B cell (primary cell): ENCODE measurements at regions not wholly inside any gene's neighbourhood (a gene's known extent, or its start where the extent isn't known, plus 50 kb on each side); places are given as distances from the start of the nearest gene placed in this dataset.

Source experiments
- ATAC-seq: fragments of 200-7000 bp; cut with Tn5 transposase; one replicate; pipeline ENCODE4 v1.10.0; 2021; ENCODE audit warnings: low read depth, mild to moderate bottlenecking, moderate number of reproducible peaks, moderate library complexity
- CTCF ChIA-PET: fragments of 350-600 bp; sonication (Branson Sonifier 250); formaldehyde crosslinking; loops from one replicate; lab custom pipeline; 2021; ENCODE audit warnings: antibody characterized with exemption, inconsistent platforms; lab: Charles Lee
- POLR2A ChIA-PET: fragments of 350-600 bp; sonication (Branson Sonifier 250); formaldehyde crosslinking; loops from one replicate; lab custom pipeline; 2021; ENCODE audit warnings: antibody characterized with exemption; lab: Charles Lee
- DNase-seq: peaks from one replicate; pipeline ENCODE4 v3.0.0; 2013
- H2AFZ ChIP-seq: 2 replicates; pipeline ENCODE4 v1.6.1; 2012; ENCODE audit warnings: mild to moderate bottlenecking, low read depth, low read length; ENCODE audit not compliant: insufficient read depth, poor library complexity, severe bottlenecking
- H3K27ac ChIP-seq, 2 donors: 1 replicate in 1 of 2; 2 replicates in 1 of 2; pipeline ENCODE4 v1.5.1; 2012 to 2013; ENCODE audit warnings: low read length in 2 of 2, mild to moderate bottlenecking in 2 of 2, moderate library complexity in 1 of 2
- H3K27me3 ChIP-seq, 4 experiments: fragments of 200-600 bp in 1 of 4; sonication (generic) in 1 of 4; replicated peaks in 1 of 4; 1 replicate in 2 of 4; 2 replicates in 2 of 4; pipeline versions ENCODE4 v1.6.1 to v1.7.0; 2013 to 2016; ENCODE audit warnings: low read length in 3 of 4, mild to moderate bottlenecking in 2 of 4, mixed read lengths in 1 of 4, moderate library complexity in 1 of 4; ENCODE audit not compliant: insufficient read depth in 4 of 4, control insufficient read depth in 3 of 4; ENCODE audit errors: control extremely low read depth in 1 of 4
- H3K36me3 ChIP-seq, 2 experiments: replicated peaks in 1 of 2; 1 replicate in 1 of 2; 2 replicates in 1 of 2; pipeline versions ENCODE4 v1.6.1 to v1.7.1; 2013; ENCODE audit warnings: low read length in 1 of 2; ENCODE audit not compliant: insufficient read depth in 2 of 2, control insufficient read depth in 1 of 2; ENCODE audit errors: control extremely low read depth in 1 of 2, extremely low read depth in 1 of 2
- H3K4me1 ChIP-seq, 2 donors: fragments of 200-600 bp in 1 of 2; sonication (generic) in 1 of 2; 1 replicate in 1 of 2; 2 replicates in 1 of 2; pipeline versions ENCODE4 v1.5.1 to v1.6.1; 2013 to 2017; ENCODE audit warnings: low read length in 2 of 2; ENCODE audit not compliant: control insufficient read depth in 2 of 2, insufficient read depth in 2 of 2
- H3K4me2 ChIP-seq: replicated peaks from 2 replicates; pipeline ENCODE3; 2012; ENCODE audit warnings: mild to moderate bottlenecking, low read depth, low read length; ENCODE audit not compliant: poor library complexity, severe bottlenecking
- H3K4me3 ChIP-seq, 5 experiments: fragments of 200-600 bp in 1 of 5; sonication (generic) in 1 of 5; 1 replicate in 3 of 5; 2 replicates in 2 of 5; pipeline versions ENCODE4 v1.5.1 to v1.7.0; 2011 to 2016; ENCODE audit warnings: low read length in 4 of 5, mild to moderate bottlenecking in 4 of 5, low read depth in 2 of 5, control low read depth in 1 of 5, moderate library complexity in 1 of 5; ENCODE audit not compliant: insufficient read depth in 1 of 5; ENCODE audit errors: control extremely low read depth in 1 of 5, extremely low read depth in 1 of 5
- H3K79me2 ChIP-seq: fragments of 200-600 bp; sonication (generic); one replicate; pipeline ENCODE4 v1.6.0; 2016; ENCODE audit warnings: low read length; ENCODE audit not compliant: control insufficient read depth, insufficient read depth
- H3K9ac ChIP-seq: fragments of 200-600 bp; sonication (generic); 2 replicates; pipeline ENCODE4 v1.6.1; 2017; ENCODE audit warnings: mild to moderate bottlenecking, low read length, moderate library complexity
- H3K9me3 ChIP-seq, 3 donors: one replicate each; pipeline versions ENCODE4 v1.6.1 to v1.7.1; 2013; ENCODE audit warnings: low read length in 2 of 3; ENCODE audit not compliant: control insufficient read depth in 2 of 3, insufficient read depth in 1 of 3; ENCODE audit errors: control extremely low read depth in 1 of 3
- H4K20me1 ChIP-seq: 2 replicates; pipeline ENCODE4 v1.6.0; 2012; ENCODE audit warnings: mild to moderate bottlenecking, low read length; ENCODE audit not compliant: insufficient read depth, control insufficient read depth, poor library complexity, severe bottlenecking
- H3K27ac Mint-ChIP-seq: one replicate; pipeline ENCODE4 v1.8.0; 2021; ENCODE audit warnings: mixed read lengths
- H3K27me3 Mint-ChIP-seq: one replicate; pipeline ENCODE4 v1.8.0; 2021; ENCODE audit warnings: mixed read lengths
- H3K4me1 Mint-ChIP-seq: one replicate; pipeline ENCODE4 v1.8.0; 2021; ENCODE audit warnings: mixed read lengths
- H3K4me3 Mint-ChIP-seq: one replicate; pipeline ENCODE4 v1.8.0; 2021; ENCODE audit warnings: mixed read lengths
- H3K9me3 Mint-ChIP-seq: one replicate; pipeline ENCODE4 v1.8.0; 2022; ENCODE audit warnings: mixed read lengths; ENCODE audit not compliant: insufficient read depth
- CTCF ChIP-seq: fragments of 200-600 bp; IDR thresholded peaks from one replicate; pipeline ENCODE4 v1.8.0; 2022; ENCODE audit warnings: antibody characterized with exemption, mild to moderate bottlenecking
- EZH2 ChIP-seq: IDR thresholded peaks from 2 replicates; pipeline ENCODE4 v1.6.1; 2012; ENCODE audit warnings: borderline replicate concordance, low read depth, mild to moderate bottlenecking, moderate library complexity, low read length; ENCODE audit not compliant: insufficient read depth, poor library complexity, severe bottlenecking
- WGBS: methylation state at CpG from one replicate; pipeline ENCODE4 v1.1.5; 2013; ENCODE audit warnings: missing lambda C conversion rate; ENCODE audit not compliant: insufficient coverage; 5-methylcytosine and 5-hydroxymethylcytosine counted together
- intact Hi-C: fragments of 100-400 bp; cut with micrococcal nuclease; formaldehyde crosslinking; loops from one replicate; pipeline ENCODE4 v1.10.0; 2022

DNA sequence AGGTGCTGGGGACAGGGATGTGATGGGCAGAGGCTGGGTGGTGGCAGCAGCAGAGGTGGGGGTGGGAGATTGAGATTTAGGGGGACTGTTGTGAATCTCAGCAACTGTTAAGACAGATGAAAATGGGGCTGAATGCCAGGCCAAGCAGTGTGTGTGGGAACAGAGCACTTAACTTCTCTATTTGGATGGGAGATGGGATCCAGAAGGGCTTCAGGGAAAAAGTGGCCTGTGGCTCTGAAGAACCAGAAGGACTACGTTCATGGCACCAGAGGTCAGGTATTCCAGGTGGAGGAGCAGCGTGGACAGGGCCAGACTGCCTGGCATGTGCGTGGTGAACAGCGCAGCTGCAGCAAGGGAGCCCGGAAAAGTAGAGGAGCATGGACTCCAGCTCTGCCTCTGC is 82.6 kb upstream of the SYT13 start:
- ChIA-PET CTCF (interaction anchor here (0.6 kb wide), 1 partner anchor 19 kb away, joined by 3 read pairs; no protein-coding TSS in a partner anchor), POLR2A (no interaction called here)
- TF ChIP-seq CTCF (no peak), EZH2 (no peak)
- DNase-seq (no peak), ATAC-seq (no peak)
- Histone ChIP-seq H4K20me1 (no peaks in the 10 kb centered on the region), H3K27me3 (peaks cover 0 to 45% (median 15%) of the 10 kb centered on the region in 4 experiments), H3K79me2 (no peaks in the 10 kb centered on the region), H3K4me1 (peaks cover 9 to 13% of the 10 kb centered on the region in 2 donors), H3K9me3 (peaks cover 0 to 6% (median 0%) of the 10 kb centered on the region in 3 donors), H3K4me3 (no peak overlapping the region), H3K27ac (no peak overlapping the region), H3K9ac (no peak overlapping the region), H3K36me3 (no peaks in the 10 kb centered on the region), H2AFZ (no peak overlapping the region), H3K4me2 (no peak overlapping the region)
- peaks cover 75% of the 10 kb centered on the region for H3K27me3 Mint-ChIP-seq
- H3K27ac Mint-ChIP-seq: no peak overlapping the region
- WGBS: 87% methylated on average over 5 of the region's 5 CpGs
- H3K9me3 Mint-ChIP-seq: no peaks in the 10 kb centered on the region
- intact Hi-C loops: no loop called here
- peaks cover 10% of the 10 kb centered on the region for H3K4me1 Mint-ChIP-seq
- no peak overlapping the region for H3K4me3 Mint-ChIP-seq

DNA sequence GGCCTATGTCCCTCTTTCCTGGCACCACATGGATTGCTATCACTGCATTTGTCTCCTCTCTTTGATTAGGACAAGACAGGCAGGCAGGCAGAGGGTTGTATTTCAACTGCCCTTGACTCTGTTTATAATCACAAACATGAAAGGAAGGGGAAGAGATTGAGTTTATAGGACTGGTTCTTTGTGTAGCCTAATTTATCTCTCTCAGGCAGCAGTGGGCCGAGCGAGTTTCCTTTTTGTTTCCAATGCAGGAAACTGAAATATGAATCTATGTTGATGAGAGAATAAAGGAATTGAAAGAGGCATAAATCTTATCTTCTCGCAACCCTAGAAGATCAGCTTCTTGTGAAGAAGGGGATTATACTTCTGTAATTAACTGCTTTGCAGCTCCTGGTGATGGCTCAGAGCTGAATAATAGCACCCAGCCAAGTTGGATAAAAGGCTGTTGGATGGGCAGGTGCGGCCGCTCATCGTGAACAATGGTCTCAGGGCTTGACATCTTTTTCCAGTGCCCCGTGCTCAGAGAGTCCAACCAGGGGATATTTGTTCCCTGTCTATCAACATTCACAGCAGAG is 80.6 kb upstream of the SYT13 start:
- Mint-ChIP-seq H3K4me3 (no peak overlapping the region), H3K9me3 (no peaks in the 10 kb centered on the region), H3K27ac (no peak overlapping the region), H3K4me1 (peaks cover 5% of the 10 kb centered on the region), H3K27me3 (peaks cover 70% of the 10 kb centered on the region)
- Histone ChIP-seq H3K27ac (no peak overlapping the region), H3K4me3 (no peak overlapping the region), H4K20me1 (no peaks in the 10 kb centered on the region), H3K4me2 (no peak overlapping the region), H3K27me3 (peaks cover 0 to 38% (median 11%) of the 10 kb centered on the region in 4 experiments), H2AFZ (no peak overlapping the region), H3K36me3 (no peaks in the 10 kb centered on the region), H3K9me3 (peaks cover 0 to 4% (median 0%) of the 10 kb centered on the region in 3 donors), H3K9ac (no peak overlapping the region), H3K4me1 (peaks cover 9 to 11% of the 10 kb centered on the region in 2 donors), H3K79me2 (no peaks in the 10 kb centered on the region)
- ATAC-seq (no peak), DNase-seq (no peak)
- POLR2A ChIA-PET: no interaction called here
- WGBS: 84% methylated on average over 6 of the region's 7 CpGs
- intact Hi-C loops: no loop called here
- CTCF ChIA-PET: interaction anchor here (0.7 to 0.9 kb wide), 2 partner anchors 26 to 288 kb away, joined by 3 read pairs; no protein-coding TSS in a partner anchor
- TF ChIP-seq EZH2 (no peak), CTCF (no peak)
